Neutrophil (primary cell): ENCODE measurements at regions not wholly inside any gene's neighbourhood (a gene's known extent, or its start where the extent isn't known, plus 50 kb on each side); places are given as distances from the start of the nearest gene placed in this dataset.

Experiments used
- H3K27ac ChIP-seq: fragments of 200-600 bp; sonication (generic); 2 replicates; pipeline ENCODE4 v1.5.1; 2016; ENCODE audit warnings: mild to moderate bottlenecking, moderate library complexity
- H3K27me3 ChIP-seq: fragments of 200-600 bp; sonication (generic); 2 replicates; pipeline ENCODE4 v1.6.0; 2016; ENCODE audit warnings: mild to moderate bottlenecking
- H3K36me3 ChIP-seq: fragments of 200-600 bp; sonication (generic); 2 replicates; pipeline ENCODE4 v1.5.1; 2017
- H3K4me1 ChIP-seq, 2 experiments: fragments of 200-600 bp in 1 of 2; sonication (generic) in 1 of 2; 1 replicate in 1 of 2; 2 replicates in 1 of 2; pipeline versions ENCODE4 v1.5.1 to v1.6.1; 2013 to 2016; ENCODE audit warnings: low read depth in 1 of 2, low read length in 1 of 2, mild to moderate bottlenecking in 1 of 2, moderate library complexity in 1 of 2; ENCODE audit not compliant: control insufficient read depth in 1 of 2, insufficient read depth in 1 of 2
- H3K4me3 ChIP-seq, 2 experiments: fragments of 200-600 bp in 1 of 2; sonication (generic) in 1 of 2; 1 replicate in 1 of 2; 2 replicates in 1 of 2; pipeline ENCODE4 v1.5.1; 2013 to 2016; ENCODE audit warnings: low read depth in 1 of 2, low read length in 1 of 2, mild to moderate bottlenecking in 1 of 2, moderate library complexity in 1 of 2
- H3K9me3 ChIP-seq: fragments of 200-600 bp; sonication (generic); 2 replicates; pipeline ENCODE4 v1.5.1; 2016
- CTCF ChIP-seq: fragments of 200-600 bp; sonication (generic); IDR thresholded peaks from 2 replicates; pipeline ENCODE4 v1.5.1; 2016; ENCODE audit warnings: antibody characterized with exemption

DNA sequence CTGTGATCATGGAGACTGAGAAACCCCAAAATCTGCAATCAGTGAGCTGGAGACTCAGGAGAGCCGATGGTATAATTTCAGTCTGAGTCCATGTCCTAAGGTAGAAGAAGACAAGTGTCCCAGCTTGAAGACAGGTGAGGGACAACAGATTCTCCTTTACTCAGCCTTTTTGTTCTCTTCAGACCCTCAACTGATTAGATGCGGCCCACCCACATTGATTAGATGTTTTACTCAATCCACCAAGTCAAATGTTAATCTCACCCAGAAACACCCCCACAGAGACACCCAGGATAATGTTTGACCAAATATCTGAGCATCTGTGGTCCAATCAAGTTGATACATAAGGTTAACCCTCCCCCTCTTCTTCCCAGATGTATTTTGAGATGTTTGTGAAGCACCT, 131.2 kb downstream of the PFKFB3 start:
- no peaks in the 10 kb centered on the region for H3K27me3 ChIP-seq
- peaks cover 19% of the 10 kb centered on the region for H3K36me3 ChIP-seq
- H3K4me1 ChIP-seq, result peaks cover 47 to 55% of the 10 kb centered on the region in 2 experiments
- H3K27ac ChIP-seq, result no peak overlapping the region
- TF ChIP-seq CTCF, result no peak
- no peaks in the 10 kb centered on the region for H3K9me3 ChIP-seq
- H3K4me3 ChIP-seq, result no peak overlapping the region

DNA sequence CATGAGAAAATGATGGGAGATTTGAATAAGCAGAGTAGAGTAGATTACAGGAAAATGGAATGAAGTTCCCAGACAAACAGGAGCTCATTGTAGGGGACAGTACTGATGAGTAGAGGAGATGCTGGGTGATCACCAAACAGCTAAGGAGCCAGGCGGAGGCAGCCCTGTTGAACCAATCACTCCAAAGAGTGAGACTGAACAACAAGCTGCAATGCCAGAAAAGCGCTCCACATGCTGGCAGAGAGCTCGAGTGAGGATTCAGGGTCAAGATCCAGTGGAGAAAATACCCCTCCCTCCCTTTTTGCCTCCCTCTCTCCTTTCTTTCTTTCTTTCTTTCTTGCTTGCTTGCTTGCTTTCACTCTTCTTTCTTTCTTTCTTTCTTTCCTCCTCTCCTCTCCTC, 133.3 kb downstream of the PFKFB3 start:
- peaks cover 13% of the 10 kb centered on the region for H3K36me3 ChIP-seq
- H3K9me3 ChIP-seq, result no peaks in the 10 kb centered on the region
- TF ChIP-seq CTCF, result no peak
- H3K4me3 ChIP-seq, result no peak overlapping the region
- peak overlapping the region; percentile 81 for H3K27ac ChIP-seq
- H3K4me1 ChIP-seq, result peaks cover 47 to 49% of the 10 kb centered on the region in 2 experiments
- no peaks in the 10 kb centered on the region for H3K27me3 ChIP-seq

- no peak for TF ChIP-seq CTCF
Measured at GRCh38 chr10:6337382-6337781, 134.7 kb downstream of the PFKFB3 start.

GRCh38 chr10:6338361-6338760, 135.6 kb downstream of the PFKFB3 start:
- no peaks in the 10 kb centered on the region for H3K9me3 ChIP-seq
- H3K27ac ChIP-seq, result no peak overlapping the region
- peaks cover 3% of the 10 kb centered on the region for H3K36me3 ChIP-seq
- H3K27me3 ChIP-seq, result no peaks in the 10 kb centered on the region
- H3K4me3 ChIP-seq, result no peak overlapping the region
- H3K4me1 ChIP-seq, result peaks cover 24 to 26% of the 10 kb centered on the region in 2 experiments
- TF ChIP-seq CTCF, result no peak

More at GRCh38 chr10:6337382-6337781, 134.7 kb downstream of the PFKFB3 start:
- Histone ChIP-seq H3K4me3 (no peak overlapping the region), H3K4me1 (peaks cover 34 to 36% of the 10 kb centered on the region in 2 experiments), H3K9me3 (no peaks in the 10 kb centered on the region), H3K36me3 (no peaks in the 10 kb centered on the region), H3K27me3 (no peaks in the 10 kb centered on the region), H3K27ac (peak overlapping the region; percentile 81)

GRCh38 chr10:6339891-6340290, 137.2 kb downstream of the PFKFB3 start:
- Histone ChIP-seq H3K4me3 (no peak overlapping the region), H3K4me1 (peaks cover 21 to 24% of the 10 kb centered on the region in 2 experiments), H3K27me3 (no peaks in the 10 kb centered on the region), H3K27ac (no peak overlapping the region), H3K36me3 (peaks cover 7% of the 10 kb centered on the region), H3K9me3 (no peaks in the 10 kb centered on the region)
- TF ChIP-seq CTCF, result no peak
